GM12878 (cell line): ENCODE measurements at regions not wholly inside any gene's neighbourhood (a gene's known extent, or its start where the extent isn't known, plus 50 kb on each side); places are given as distances from the start of the nearest gene placed in this dataset.

Experiments used
- ATAC-seq: fragments of 200-7000 bp; cut with Tn5 transposase; 3 replicates; pipeline ENCODE4 v1.9.1; 2020; ENCODE audit warnings: mild to moderate bottlenecking, moderate library complexity
- BruUV-seq: library from RNA; stranded (reverse); fragments of 400-500 nt; replicated peaks from 2 replicates; lab custom pipeline; 2021; lab: Mats Ljungman, UMichigan
- CTCF ChIA-PET: fragments of 300-600 bp; sonication (Branson Sonifier 250); formaldehyde crosslinking; extraction: SDS; loops from one replicate; lab custom pipeline; 2021; ENCODE audit warnings: inconsistent platforms; lab: Yijun Ruan, JAX
- POLR2A ChIA-PET: fragments of 350-600 bp; formaldehyde crosslinking; extraction: SDS; loops from one replicate; lab custom pipeline; 2021; ENCODE audit warnings: inconsistent platforms; lab: Charles Lee
- RAD21 ChIA-PET: fragments of 300-600 bp; sonication (Branson Sonifier 250); formaldehyde crosslinking; loops from one replicate; lab custom pipeline; 2023; ENCODE audit warnings: antibody characterized with exemption; ENCODE audit not compliant: unreplicated experiment; lab: Charles Lee
- SMC1A ChIA-PET: fragments of 300-600 bp; sonication (Branson Sonifier 250); formaldehyde crosslinking; loops from one replicate; lab custom pipeline; 2023; ENCODE audit not compliant: unreplicated experiment, uncharacterized antibody; lab: Charles Lee
- DNase-seq: peaks from one replicate; pipeline ENCODE4 v3.0.0-alpha.2; 2011; ENCODE audit warnings: low read depth, low spot score
- FAIRE-seq: peaks from 3 replicates; lab custom pipeline; 2011; peaks lifted over from hg19 to GRCh38; lab: Jason Lieb, UNC
- H2AFZ ChIP-seq: 2 replicates; pipeline ENCODE4 v1.6.0; 2011; ENCODE audit warnings: low read depth, low read length, control low read depth; ENCODE audit not compliant: control insufficient read depth
- H3K27ac ChIP-seq: 2 replicates; pipeline ENCODE4 v1.5.1; 2011; ENCODE audit warnings: control low read depth; ENCODE audit not compliant: control insufficient read depth, insufficient read depth
- H3K27me3 ChIP-seq, 2 experiments: replicated peaks in 1 of 2; 2 replicates each; pipeline versions ENCODE4 v1.6.0 to v1.6.1; 2011; ENCODE audit warnings: low read length in 1 of 2; ENCODE audit not compliant: control insufficient read depth in 2 of 2, insufficient read depth in 2 of 2
- H3K36me3 ChIP-seq, 2 experiments: 2 replicates each; pipeline ENCODE4 v1.5.1; 2011; ENCODE audit warnings: low read length in 1 of 2; ENCODE audit not compliant: control insufficient read depth in 2 of 2, insufficient read depth in 2 of 2
- H3K4me1 ChIP-seq: 2 replicates; pipeline ENCODE4 v1.6.1; 2011; ENCODE audit warnings: mild to moderate bottlenecking, low read length, moderate library complexity, mixed read lengths; ENCODE audit not compliant: control insufficient read depth, insufficient read depth
- H3K4me2 ChIP-seq: 2 replicates; pipeline ENCODE4 v1.6.0; 2011; ENCODE audit warnings: control low read depth; ENCODE audit not compliant: control insufficient read depth, insufficient read depth
- H3K4me3 ChIP-seq: fragments of 200-600 bp; sonication (generic); 2 replicates; pipeline ENCODE4 v1.5.1; 2016
- H3K79me2 ChIP-seq: 2 replicates; pipeline ENCODE4 v1.6.0; 2011; ENCODE audit warnings: low read length; ENCODE audit not compliant: control insufficient read depth, insufficient read depth
- H3K9ac ChIP-seq: 2 replicates; pipeline ENCODE4 v1.8.0; 2011; ENCODE audit warnings: low read length, control low read depth, mixed read lengths; ENCODE audit not compliant: control insufficient read depth, insufficient read depth
- H3K9me3 ChIP-seq: replicated peaks from 3 replicates; pipeline ENCODE4 v1.5.1; 2011; ENCODE audit warnings: mild to moderate bottlenecking, low read length; ENCODE audit not compliant: control insufficient read depth, insufficient read depth
- H4K20me1 ChIP-seq: 2 replicates; pipeline ENCODE4 v1.6.0; 2011; ENCODE audit not compliant: control insufficient read depth, insufficient read depth
- BCL3 ChIP-seq: IDR thresholded peaks from 2 replicates; pipeline ENCODE4 v1.6.1; 2011; ENCODE audit warnings: borderline replicate concordance, low read depth, mild to moderate bottlenecking, moderate library complexity, low read length; ENCODE audit not compliant: insufficient read depth, poor library complexity, severe bottlenecking
- BRCA1 ChIP-seq: IDR thresholded peaks from 2 replicates; pipeline ENCODE4 v1.6.1; 2011; ENCODE audit warnings: low read depth, low read length, improper control_type of control experiment
- E2F4 ChIP-seq: IDR thresholded peaks from 2 replicates; pipeline ENCODE4 v1.6.1; 2012; ENCODE audit warnings: low read depth, low read length, improper control_type of control experiment
- E4F1 ChIP-seq: fragments of 450-650 bp; IDR thresholded peaks from 2 replicates; pipeline ENCODE4 v1.6.1; 2018; ENCODE audit warnings: borderline replicate concordance, mild to moderate bottlenecking; ENCODE audit not compliant: partially characterized antibody
- GABPA ChIP-seq: IDR thresholded peaks from 2 replicates; pipeline ENCODE4 v1.6.1; 2014; ENCODE audit warnings: antibody characterized with exemption, low read depth, mild to moderate bottlenecking, inconsistent platforms
- NFYB ChIP-seq: IDR thresholded peaks from 2 replicates; pipeline ENCODE4 v1.6.1; 2011; ENCODE audit warnings: low read depth, mild to moderate bottlenecking, low read length, improper control_type of control experiment, moderate library complexity; ENCODE audit not compliant: insufficient read depth
- NR2F1 ChIP-seq: fragments of 450-650 bp; conservative IDR thresholded peaks from 2 replicates; pipeline ENCODE4 v1.6.1; 2017; ENCODE audit warnings: mild to moderate bottlenecking
- NRF1 ChIP-seq: conservative IDR thresholded peaks from 2 replicates; pipeline ENCODE4 v1.6.1; 2011; ENCODE audit warnings: mild to moderate bottlenecking, low read depth, low read length, improper control_type of control experiment
- PML ChIP-seq: IDR thresholded peaks from 2 replicates; pipeline ENCODE4 v1.6.1; 2012; ENCODE audit warnings: low read length, inconsistent platforms
- POLR2AphosphoS5 ChIP-seq: IDR thresholded peaks from 2 replicates; pipeline ENCODE4 v1.6.1; 2011; ENCODE audit warnings: mild to moderate bottlenecking, low read length, inconsistent platforms
- RB1 ChIP-seq: fragments of 450-650 bp; formaldehyde crosslinking; IDR thresholded peaks from 2 replicates; pipeline ENCODE4 v1.6.1; 2017; ENCODE audit warnings: mild to moderate bottlenecking, borderline replicate concordance
- RCOR1 ChIP-seq: conservative IDR thresholded peaks from 2 replicates; pipeline ENCODE4 v1.6.1; 2012; ENCODE audit warnings: low read depth, low read length, improper control_type of control experiment
- SMAD1 ChIP-seq: fragments of 450-650 bp; IDR thresholded peaks from 2 replicates; pipeline ENCODE4 v1.6.1; 2018; ENCODE audit warnings: mild to moderate bottlenecking, low read depth; ENCODE audit not compliant: partially characterized antibody
- SPI1 ChIP-seq: IDR thresholded peaks from 2 replicates; pipeline ENCODE4 v1.6.1; 2011; ENCODE audit warnings: low read depth, mild to moderate bottlenecking, low read length, moderate library complexity, borderline replicate concordance; ENCODE audit not compliant: insufficient read depth
- ZNF274 ChIP-seq: IDR thresholded peaks from one replicate; pipeline ENCODE4 v1.8.0; 2011; ENCODE audit not compliant: insufficient read length, insufficient read depth
- ZNF384 ChIP-seq: IDR thresholded peaks from 2 replicates; pipeline ENCODE4 v1.6.1; 2012; ENCODE audit warnings: low read depth, mild to moderate bottlenecking, low read length, improper control_type of control experiment, borderline replicate concordance
- ZNF622 ChIP-seq: fragments of 450-650 bp; IDR thresholded peaks from 2 replicates; pipeline ENCODE4 v1.6.1; 2017; ENCODE audit warnings: mild to moderate bottlenecking, inconsistent platforms
- WGBS: methylation state at CpG from one replicate; pipeline ENCODE4 v1.1.6; 2016; ENCODE audit warnings: low lambda C conversion rate; ENCODE audit not compliant: insufficient replicate concordance, insufficient coverage; ENCODE audit errors: missing lambda C conversion rate; 5-methylcytosine and 5-hydroxymethylcytosine counted together
- in situ Hi-C: fragments of 300-500 bp; cut with MboI; formaldehyde crosslinking; loops from 9 replicates; pipeline ENCODE4 v1.14.3; 2018; ENCODE audit warnings: mixed read lengths
- intact Hi-C: fragments of 100-400 bp; cut with micrococcal nuclease; formaldehyde crosslinking; loops from one replicate; pipeline ENCODE4 v1.14.2; 2022; ENCODE audit not compliant: unreplicated experiment

GRCh38 chr12:71240946-71241345, 83.1 kb upstream of the TSPAN8 start:
- Histone ChIP-seq H4K20me1 (no peaks in the 10 kb centered on the region), H3K36me3 (no peaks in the 10 kb centered on the region), H3K9ac (no peak overlapping the region), H3K9me3 (no peaks in the 10 kb centered on the region), H3K27ac (no peak overlapping the region), H3K4me1 (no peaks in the 10 kb centered on the region), H3K4me3 (no peak overlapping the region), H3K27me3 (no peaks in the 10 kb centered on the region), H2AFZ (no peak overlapping the region), H3K79me2 (no peaks in the 10 kb centered on the region), H3K4me2 (no peak overlapping the region)
- ChIA-PET RAD21 (no interaction called here), POLR2A (no interaction called here), SMC1A (no interaction called here), CTCF (interaction anchor here (0.7 kb wide), 1 partner anchor 46 kb away, joined by 3 read pairs; no protein-coding TSS in a partner anchor)
- in situ Hi-C loops: no loop called here
- BruUV-seq: no TSS peak
- DNase-seq (no peak), FAIRE-seq (no peak), ATAC-seq (no peak)
- TF ChIP-seq ZNF622 (no peak), ZNF274 (no peak), SMAD1 (no peak), E4F1 (no peak), RCOR1 (no peak), NFYB (no peak), E2F4 (no peak), POLR2AphosphoS5 (no peak), RB1 (no peak), NRF1 (no peak), BRCA1 (no peak), ZNF384 (no peak), BCL3 (no peak), GABPA (no peak), PML (no peak), NR2F1 (no peak), SPI1 (no peak)
- intact Hi-C loops: no loop called here
- 10% methylated on average over 3 of the region's 3 CpGs for WGBS
